ENCODE measurements at regions not wholly inside any gene's neighbourhood (a gene's known extent, or its start where the extent isn't known, plus 50 kb on each side); places are given as distances from the start of the nearest gene placed in this dataset.
A peak's percentile ranks its signal among the peaks of the same experiment; 100 is the strongest.

DNA sequence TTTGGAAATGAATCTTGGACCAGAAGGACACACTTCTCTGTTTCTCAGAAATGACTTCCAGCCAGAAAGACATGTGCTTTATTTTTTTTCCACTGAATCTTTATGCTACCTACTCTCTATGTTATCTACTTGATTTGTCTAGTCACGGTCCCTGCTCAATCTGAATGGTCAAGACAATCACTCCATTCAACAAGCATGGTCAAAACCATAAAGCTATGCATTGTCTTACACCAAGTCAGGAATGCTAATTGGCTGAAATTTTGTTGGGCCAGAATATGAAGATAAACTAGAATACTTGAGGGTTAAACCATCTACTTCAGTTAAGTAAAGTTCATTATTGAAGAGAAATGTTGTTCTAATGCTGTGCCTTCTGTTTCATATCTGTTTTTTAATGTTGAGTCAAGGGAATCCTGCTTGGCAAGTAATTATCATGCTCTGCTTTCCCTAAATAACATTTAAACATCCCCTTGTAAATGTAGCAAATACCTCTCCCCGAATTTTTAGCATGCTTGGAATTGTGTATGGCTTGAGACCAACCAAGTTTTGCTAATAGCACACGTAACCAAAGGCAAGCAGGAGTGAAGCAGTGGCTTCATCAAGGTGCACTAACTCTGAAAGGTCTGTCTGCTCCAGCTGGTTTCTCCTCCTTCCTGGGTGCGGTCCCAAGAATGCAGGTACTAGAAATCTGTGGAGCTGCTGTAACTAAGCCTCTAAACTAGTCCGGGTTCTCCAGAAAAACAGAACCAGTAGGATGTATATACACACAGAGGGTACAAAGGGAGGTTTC, 190.3 kb upstream of the CDYL start:
- TF ChIP-seq, protein P1, sequence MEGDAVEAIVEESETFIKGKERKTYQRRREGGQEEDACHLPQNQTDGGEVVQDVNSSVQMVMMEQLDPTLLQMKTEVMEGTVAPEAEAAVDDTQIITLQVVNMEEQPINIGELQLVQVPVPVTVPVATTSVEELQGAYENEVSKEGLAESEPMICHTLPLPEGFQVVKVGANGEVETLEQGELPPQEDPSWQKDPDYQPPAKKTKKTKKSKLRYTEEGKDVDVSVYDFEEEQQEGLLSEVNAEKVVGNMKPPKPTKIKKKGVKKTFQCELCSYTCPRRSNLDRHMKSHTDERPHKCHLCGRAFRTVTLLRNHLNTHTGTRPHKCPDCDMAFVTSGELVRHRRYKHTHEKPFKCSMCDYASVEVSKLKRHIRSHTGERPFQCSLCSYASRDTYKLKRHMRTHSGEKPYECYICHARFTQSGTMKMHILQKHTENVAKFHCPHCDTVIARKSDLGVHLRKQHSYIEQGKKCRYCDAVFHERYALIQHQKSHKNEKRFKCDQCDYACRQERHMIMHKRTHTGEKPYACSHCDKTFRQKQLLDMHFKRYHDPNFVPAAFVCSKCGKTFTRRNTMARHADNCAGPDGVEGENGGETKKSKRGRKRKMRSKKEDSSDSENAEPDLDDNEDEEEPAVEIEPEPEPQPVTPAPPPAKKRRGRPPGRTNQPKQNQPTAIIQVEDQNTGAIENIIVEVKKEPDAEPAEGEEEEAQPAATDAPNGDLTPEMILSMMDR (conservative IDR thresholded peaks at IDR 0.05): no peak
- H3K27ac ChIP-seq: no peak overlapping the region

DNA sequence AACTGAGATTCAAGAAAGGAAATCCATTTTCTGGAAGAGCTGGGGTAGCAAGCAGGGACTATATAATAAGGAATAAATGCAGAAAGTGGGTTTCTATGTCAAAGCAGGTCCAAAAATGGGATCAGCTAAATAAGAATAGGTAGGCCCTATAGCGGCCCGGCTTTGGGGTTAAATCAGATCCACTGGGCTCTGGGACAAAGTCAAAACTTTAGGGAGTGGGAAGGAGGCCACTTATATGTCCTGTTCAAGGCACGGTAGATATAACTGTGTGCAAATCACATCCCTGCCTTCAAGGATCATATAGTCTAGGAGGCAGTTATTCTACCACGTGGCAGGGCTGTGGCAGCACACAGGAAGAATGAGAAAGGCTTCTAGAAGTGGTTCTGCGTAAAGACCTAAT, 191.4 kb upstream of the CDYL start:
- TF ChIP-seq, protein P1 (conservative IDR thresholded peaks at IDR 0.05): no peak
- no peak overlapping the region for H3K27ac ChIP-seq

GRCh38 chr6:4582506-4583417, 193.4 kb upstream of the CDYL start:
- H3K27ac ChIP-seq: no peak overlapping the region
- TF ChIP-seq, protein P1 (conservative IDR thresholded peaks at IDR 0.05): no peak

- no peak overlapping the region for H3K27ac ChIP-seq
- TF ChIP-seq, protein P1 (conservative IDR thresholded peaks at IDR 0.05): no peak
Measured at GRCh38 chr6:4581468-4582385, 194.5 kb upstream of the CDYL start.

DNA sequence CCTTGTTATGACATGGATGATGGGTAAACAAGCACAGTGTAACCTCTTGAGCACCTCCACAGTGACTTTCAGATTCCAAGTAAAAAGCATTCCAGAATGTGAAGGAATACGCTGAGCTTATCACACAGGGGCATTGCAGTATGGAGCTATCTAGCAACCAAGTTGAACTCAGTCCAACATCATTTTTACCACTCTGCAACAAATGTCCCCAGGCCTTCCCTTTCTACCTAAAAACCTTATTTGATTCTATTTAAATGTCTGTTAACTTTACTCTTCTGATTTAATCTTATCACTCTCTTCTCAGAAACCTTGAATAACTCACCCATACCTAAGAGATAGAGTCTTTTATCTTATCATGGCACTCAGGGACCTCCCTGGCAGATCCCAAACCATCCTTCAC, 195.8 kb upstream of the CDYL start:
- H3K27ac ChIP-seq: no peak overlapping the region
- TF ChIP-seq, protein P1 (conservative IDR thresholded peaks at IDR 0.05): no peak

GRCh38 chr6:4577406-4577805, 198.8 kb upstream of the CDYL start:
- TF ChIP-seq, protein P1 (conservative IDR thresholded peaks at IDR 0.05): no peak
- H3K27ac ChIP-seq: peak overlapping the region; percentile 24; the same call in 1 of the 2 replicates

Measured in VCaP (cell line).